ENCODE measurements at regions not wholly inside any gene's neighbourhood (a gene's known extent, or its start where the extent isn't known, plus 50 kb on each side); places are given as distances from the start of the nearest gene placed in this dataset.

GRCh38 chr14:101330416-101331140 lies 230.7 kb upstream of the DIO3 start:
- H3K4me2 ChIP-seq (ENCODE audit: low read length): no peak overlapping the region
- no peaks in the 10 kb centered on the region for H3K79me2 ChIP-seq (ENCODE audit: insufficient read depth, low read length)
- H3K9me3 ChIP-seq (ENCODE audit: control insufficient read depth in 1 of 2, insufficient read depth in 1 of 2, low read depth in 1 of 2, low read length in 2 of 2): no peaks in the 10 kb centered on the region; a peak in 1 of 4 replicates
- ChIA-PET POLR2A (no interaction called here), RAD21 (ENCODE audit: low non-redundant PET in 1 of 2, low total read pairs in 2 of 2, uncharacterized antibody in 2 of 2, unreplicated experiment in 2 of 2) (no interaction called here), CTCF (no interaction called here)
- intact Hi-C loops (cut with micrococcal nuclease): no loop called here
- no peak overlapping the region for H3K9ac ChIP-seq (ENCODE audit: low read length)
- H3K4me3 ChIP-seq (replicated peaks in 1 of 2; ENCODE audit: low read depth in 1 of 2, low read length in 2 of 2): no peak overlapping the region
- H4K20me1 ChIP-seq (ENCODE audit: insufficient read depth): no peaks in the 10 kb centered on the region
- H3K27me3 ChIP-seq (ENCODE audit: insufficient read depth, low read length): 0 out of 2 replicates have a peak, but pooled peaks cover 5% of the 10 kb centered on the region
- DNase-seq (ENCODE audit: low read depth, low spot score): no peak
- no peak overlapping the region for H3K27ac ChIP-seq (ENCODE audit: low read depth, low read length)
- no peak overlapping the region for H2AFZ ChIP-seq (ENCODE audit: low read depth, low read length, poor library complexity, severe bottlenecking)
- H3K36me3 ChIP-seq (ENCODE audit: control insufficient read depth in 1 of 2, insufficient read depth in 2 of 2, low read length in 2 of 2): no peaks in the 10 kb centered on the region
- BruUV-seq (replicated peaks): no TSS peak
- TF ChIP-seq SRF (IDR thresholded peaks at IDR 0.05; ENCODE audit: low read depth) (no peak), POLR2A (IDR thresholded peaks at IDR 0.05; ENCODE audit: borderline replicate concordance, extremely low read depth, insufficient read depth, insufficient read length) (no peak), EGR1 (IDR thresholded peaks at IDR 0.05; ENCODE audit: low read depth) (no peak), REST (IDR thresholded peaks at IDR 0.05; ENCODE audit: low read depth) (no peak), MAX (IDR thresholded peaks at IDR 0.05) (no peak), SP1 (IDR thresholded peaks at IDR 0.05; ENCODE audit: low read depth) (no peak), CBX3 (IDR thresholded peaks at IDR 0.05; ENCODE audit: low read depth) (no peak)
- no peak for ATAC-seq
- H3K9me2 ChIP-seq (ENCODE audit: insufficient read depth): no peaks in the 10 kb centered on the region
- no peaks in the 10 kb centered on the region for H3K4me1 ChIP-seq (ENCODE audit: control insufficient read depth in 1 of 2, insufficient read depth in 2 of 2, low read length in 2 of 2)
